ENCODE measurements at regions not wholly inside any gene's neighbourhood (a gene's known extent, or its start where the extent isn't known, plus 50 kb on each side); places are given as distances from the start of the nearest gene placed in this dataset.
A peak's percentile ranks its signal among the peaks of the same experiment; 100 is the strongest.

GRCh38 chr3:124082343-124082742 lies 90.4 kb upstream of the ROPN1 start:
- Histone ChIP-seq H3K79me2 (ENCODE audit: insufficient read depth, low read length) (no peaks in the 10 kb centered on the region), H3K9me3 (ENCODE audit: low read depth, low read length) (no peaks in the 10 kb centered on the region), H3K4me2 (ENCODE audit: insufficient read depth, low read length) (no peak overlapping the region), H2AFZ (ENCODE audit: low read length) (no peak overlapping the region), H3K27me3 (ENCODE audit: insufficient read depth, low read length) (peaks cover 43% of the 10 kb centered on the region), H4K20me1 (ENCODE audit: insufficient read depth, low read length) (no peaks in the 10 kb centered on the region), H3K27ac (ENCODE audit: low read depth, low read length) (no peak overlapping the region), H3K36me3 (ENCODE audit: insufficient read depth, low read length) (no peaks in the 10 kb centered on the region), H3K4me3 (ENCODE audit: insufficient read depth, low read length) (no peak overlapping the region), H3K4me1 (ENCODE audit: insufficient read depth, low read length) (no peaks in the 10 kb centered on the region)
- DNase-seq (ENCODE audit: insufficient read length, low spot score, missing footprints) = no peak
- no peak for TF ChIP-seq CTCF (IDR thresholded peaks at IDR 0.05; ENCODE audit: extremely low read depth, low read depth, low read length)

- H3K4me2 ChIP-seq (ENCODE audit: insufficient read depth, low read length) = no peak overlapping the region
- no peaks in the 10 kb centered on the region for H3K4me1 ChIP-seq (ENCODE audit: insufficient read depth, low read length)
- H3K9me3 ChIP-seq (ENCODE audit: low read depth, low read length) = no peaks in the 10 kb centered on the region
- no peak for TF ChIP-seq CTCF (IDR thresholded peaks at IDR 0.05; ENCODE audit: extremely low read depth, low read depth, low read length)
- DNase-seq (ENCODE audit: insufficient read length, low spot score, missing footprints) = peak; percentile 30
- H3K36me3 ChIP-seq (ENCODE audit: insufficient read depth, low read length) = no peaks in the 10 kb centered on the region
- H3K79me2 ChIP-seq (ENCODE audit: insufficient read depth, low read length) = no peaks in the 10 kb centered on the region
- peaks cover 39% of the 10 kb centered on the region for H3K27me3 ChIP-seq (ENCODE audit: insufficient read depth, low read length)
- H3K27ac ChIP-seq (ENCODE audit: low read depth, low read length) = no peak overlapping the region
- H4K20me1 ChIP-seq (ENCODE audit: insufficient read depth, low read length) = no peaks in the 10 kb centered on the region
- no peak overlapping the region for H3K4me3 ChIP-seq (ENCODE audit: insufficient read depth, low read length)
- no peak overlapping the region for H2AFZ ChIP-seq (ENCODE audit: low read length)
Observed at GRCh38 chr3:124084022-124084881, 92.3 kb upstream of the ROPN1 start.

GRCh38 chr3:124088801-124089200 lies 96.9 kb upstream of the ROPN1 start:
- Histone ChIP-seq H3K79me2 (ENCODE audit: insufficient read depth, low read length) (no peaks in the 10 kb centered on the region), H3K4me3 (ENCODE audit: insufficient read depth, low read length) (no peak overlapping the region), H2AFZ (ENCODE audit: low read length) (no peak overlapping the region), H3K36me3 (ENCODE audit: insufficient read depth, low read length) (no peaks in the 10 kb centered on the region), H3K4me1 (ENCODE audit: insufficient read depth, low read length) (no peaks in the 10 kb centered on the region), H3K27me3 (ENCODE audit: insufficient read depth, low read length) (peaks cover 24% of the 10 kb centered on the region), H3K4me2 (ENCODE audit: insufficient read depth, low read length) (no peak overlapping the region), H3K9me3 (ENCODE audit: low read depth, low read length) (no peaks in the 10 kb centered on the region), H3K27ac (ENCODE audit: low read depth, low read length) (no peak overlapping the region), H4K20me1 (ENCODE audit: insufficient read depth, low read length) (no peaks in the 10 kb centered on the region)
- TF ChIP-seq CTCF (IDR thresholded peaks at IDR 0.05; ENCODE audit: extremely low read depth, low read depth, low read length) = no peak
- no peak for DNase-seq (ENCODE audit: insufficient read length, low spot score, missing footprints)

- H3K36me3 ChIP-seq (ENCODE audit: insufficient read depth, low read length) = no peaks in the 10 kb centered on the region
- no peak for DNase-seq (ENCODE audit: insufficient read length, low spot score, missing footprints)
- H3K4me3 ChIP-seq (ENCODE audit: insufficient read depth, low read length) = no peak overlapping the region
- H4K20me1 ChIP-seq (ENCODE audit: insufficient read depth, low read length) = no peaks in the 10 kb centered on the region
- H3K4me2 ChIP-seq (ENCODE audit: insufficient read depth, low read length) = no peak overlapping the region
- H3K9me3 ChIP-seq (ENCODE audit: low read depth, low read length) = no peaks in the 10 kb centered on the region
- peaks cover 27% of the 10 kb centered on the region for H3K27me3 ChIP-seq (ENCODE audit: insufficient read depth, low read length)
- no peaks in the 10 kb centered on the region for H3K79me2 ChIP-seq (ENCODE audit: insufficient read depth, low read length)
- no peak for TF ChIP-seq CTCF (IDR thresholded peaks at IDR 0.05; ENCODE audit: extremely low read depth, low read depth, low read length)
- H3K27ac ChIP-seq (ENCODE audit: low read depth, low read length) = no peak overlapping the region
- H3K4me1 ChIP-seq (ENCODE audit: insufficient read depth, low read length) = no peaks in the 10 kb centered on the region
- no peak overlapping the region for H2AFZ ChIP-seq (ENCODE audit: low read length)
Observed at GRCh38 chr3:124089214-124089613, 97.3 kb upstream of the ROPN1 start.
